Fibroblast of lung (primary cell): ENCODE measurements at regions not wholly inside any gene's neighbourhood (a gene's known extent, or its start where the extent isn't known, plus 50 kb on each side); places are given as distances from the start of the nearest gene placed in this dataset.

Experiments used
- CTCF ChIP-seq, 2 donors: IDR thresholded peaks in 1 of 2; conservative IDR thresholded peaks in 1 of 2; 1 replicate in 1 of 2; 2 replicates in 1 of 2; pipeline ENCODE4 v1.5.1; 2011 to 2012; ENCODE audit warnings: low read length in 2 of 2, control low read depth in 1 of 2, inconsistent platforms in 1 of 2, low read depth in 1 of 2, mild to moderate bottlenecking in 1 of 2
- EZH2 ChIP-seq: IDR thresholded peaks from 2 replicates; pipeline ENCODE4 v1.5.1; 2012; ENCODE audit warnings: low read length, control low read depth, mild to moderate bottlenecking; ENCODE audit errors: missing control alignments

GRCh38 chr17:13851889-13852288, 217.4 kb upstream of the COX10 start:
- TF ChIP-seq CTCF (conservative IDR thresholded peaks at IDR 0.05 in 1 of 2, IDR thresholded peaks at IDR 0.05 in 1 of 2; ENCODE audit: low read depth in 1 of 2, low read length in 2 of 2) (no peak), EZH2 (no peak)
